SU-DHL-6 (cell line): ENCODE measurements at regions not wholly inside any gene's neighbourhood (a gene's known extent, or its start where the extent isn't known, plus 50 kb on each side); places are given as distances from the start of the nearest gene placed in this dataset.

Experiments used
- EZH2phosphoT487 ChIP-seq: fragments of 200-600 bp; sonication (generic), shearing (Covaris generic); conservative IDR thresholded peaks from 2 replicates; pipeline ENCODE4 v1.6.1; 2018; ENCODE audit warnings: mild to moderate bottlenecking, antibody characterized with exemption, low read length, moderate library complexity, mixed read lengths
- TF ChIP-seq, protein P1 (sequence below): fragments of 200-600 bp; sonication (generic); IDR thresholded peaks from one replicate; pipeline ENCODE4 v1.5.1; 2017; ENCODE audit warnings: antibody characterized with exemption, mild to moderate bottlenecking, low read length, moderate library complexity; ENCODE audit not compliant: insufficient read depth, poor library complexity, severe bottlenecking

- TF ChIP-seq, protein P1, sequence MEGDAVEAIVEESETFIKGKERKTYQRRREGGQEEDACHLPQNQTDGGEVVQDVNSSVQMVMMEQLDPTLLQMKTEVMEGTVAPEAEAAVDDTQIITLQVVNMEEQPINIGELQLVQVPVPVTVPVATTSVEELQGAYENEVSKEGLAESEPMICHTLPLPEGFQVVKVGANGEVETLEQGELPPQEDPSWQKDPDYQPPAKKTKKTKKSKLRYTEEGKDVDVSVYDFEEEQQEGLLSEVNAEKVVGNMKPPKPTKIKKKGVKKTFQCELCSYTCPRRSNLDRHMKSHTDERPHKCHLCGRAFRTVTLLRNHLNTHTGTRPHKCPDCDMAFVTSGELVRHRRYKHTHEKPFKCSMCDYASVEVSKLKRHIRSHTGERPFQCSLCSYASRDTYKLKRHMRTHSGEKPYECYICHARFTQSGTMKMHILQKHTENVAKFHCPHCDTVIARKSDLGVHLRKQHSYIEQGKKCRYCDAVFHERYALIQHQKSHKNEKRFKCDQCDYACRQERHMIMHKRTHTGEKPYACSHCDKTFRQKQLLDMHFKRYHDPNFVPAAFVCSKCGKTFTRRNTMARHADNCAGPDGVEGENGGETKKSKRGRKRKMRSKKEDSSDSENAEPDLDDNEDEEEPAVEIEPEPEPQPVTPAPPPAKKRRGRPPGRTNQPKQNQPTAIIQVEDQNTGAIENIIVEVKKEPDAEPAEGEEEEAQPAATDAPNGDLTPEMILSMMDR = no peak
- no peak for TF ChIP-seq EZH2phosphoT487
These were observed 1404.1 kb upstream of the IGFBP7 start for GRCh38 chr4:58514299-58514698.
